NCI-H69 (cell line): ENCODE measurements at regions not wholly inside any gene's neighbourhood (a gene's known extent, or its start where the extent isn't known, plus 50 kb on each side); places are given as distances from the start of the nearest gene placed in this dataset.
"Not testable (repeated sequence)": the region's sequence is repeated elsewhere in the genome, so short reads cannot be mapped to it uniquely, and the experiment has no call there.

Experiments
- DNase-seq: peaks from one replicate; lab custom pipeline; 2025; lab: John Stamatoyannopoulos, UW

DNA sequence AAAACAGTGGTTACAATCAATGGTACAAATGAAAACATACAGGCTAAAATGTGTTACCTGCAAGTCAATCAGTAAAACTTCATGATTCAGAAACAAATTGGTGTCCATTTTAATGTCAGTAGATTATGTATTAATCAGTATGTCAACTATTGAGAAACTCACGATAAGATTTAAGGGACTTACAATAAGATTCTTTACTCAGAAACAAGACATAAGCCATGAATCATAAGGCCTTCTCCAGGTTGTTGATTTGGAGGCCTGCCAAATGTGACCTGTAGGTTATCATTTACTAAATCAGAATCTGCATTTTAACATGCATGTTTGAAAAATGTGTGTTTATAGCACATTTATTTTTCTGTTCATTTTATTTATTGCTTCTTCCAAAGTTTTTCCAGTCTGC lies 623.1 kb downstream of the CCDC85A start:
- no peak for DNase-seq

DNA sequence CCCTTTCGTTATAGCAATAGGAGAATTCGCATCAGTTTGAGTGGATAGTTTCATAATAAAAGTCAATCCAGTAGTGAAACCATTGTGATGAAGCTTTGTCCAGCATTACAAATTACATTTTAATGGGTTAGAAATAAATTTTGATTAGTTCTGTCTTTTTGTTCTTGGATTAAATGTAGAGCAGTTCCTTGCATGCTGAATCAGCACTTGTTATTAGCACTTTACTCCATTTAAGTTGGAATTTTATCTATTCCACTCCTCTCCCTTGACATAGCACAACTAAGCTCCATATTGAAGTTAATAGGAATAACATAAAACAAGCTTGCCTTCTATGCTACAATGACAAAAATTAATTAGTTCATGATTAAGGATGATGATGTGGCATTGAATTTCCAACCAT lies 624.1 kb downstream of the CCDC85A start:
- no peak for DNase-seq

DNA sequence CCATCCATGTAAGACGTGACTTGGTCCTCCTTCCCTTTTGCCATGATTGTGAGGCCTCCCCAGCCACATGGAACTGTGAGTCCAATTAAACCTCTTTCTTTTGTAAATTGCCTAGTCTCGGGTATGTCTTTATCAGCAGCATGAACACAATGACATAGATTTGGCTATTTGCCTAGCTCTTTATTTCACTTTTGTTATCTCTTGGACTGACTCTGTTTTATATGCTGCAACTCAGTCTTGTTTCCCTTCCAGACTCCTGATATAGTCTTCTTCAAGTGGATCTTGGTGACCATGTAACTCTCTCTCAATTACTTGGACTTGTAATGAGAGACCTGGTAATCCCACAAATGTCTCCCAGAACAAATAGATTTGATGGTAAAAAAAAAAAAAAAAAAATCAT lies 627.6 kb downstream of the CCDC85A start:
- no peak for DNase-seq

DNA sequence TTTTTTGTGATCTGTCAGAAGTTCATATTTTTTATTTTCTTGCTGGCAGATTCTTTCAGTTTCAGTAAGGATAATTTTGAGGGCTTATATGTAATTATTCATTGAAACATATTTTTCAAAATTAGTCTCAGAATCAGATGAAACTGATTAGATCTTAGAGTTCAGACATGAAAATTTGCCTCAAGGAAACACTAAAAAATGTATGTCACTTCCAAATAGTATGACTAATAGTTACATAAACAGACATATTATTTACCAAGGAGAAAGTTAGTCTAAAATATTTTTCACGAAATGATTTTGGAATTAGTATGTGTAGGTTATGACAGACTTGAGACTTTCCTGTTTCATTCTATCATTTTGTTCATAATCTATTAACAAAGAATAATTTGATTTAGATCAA lies 628.6 kb downstream of the CCDC85A start:
- no peak for DNase-seq

DNA sequence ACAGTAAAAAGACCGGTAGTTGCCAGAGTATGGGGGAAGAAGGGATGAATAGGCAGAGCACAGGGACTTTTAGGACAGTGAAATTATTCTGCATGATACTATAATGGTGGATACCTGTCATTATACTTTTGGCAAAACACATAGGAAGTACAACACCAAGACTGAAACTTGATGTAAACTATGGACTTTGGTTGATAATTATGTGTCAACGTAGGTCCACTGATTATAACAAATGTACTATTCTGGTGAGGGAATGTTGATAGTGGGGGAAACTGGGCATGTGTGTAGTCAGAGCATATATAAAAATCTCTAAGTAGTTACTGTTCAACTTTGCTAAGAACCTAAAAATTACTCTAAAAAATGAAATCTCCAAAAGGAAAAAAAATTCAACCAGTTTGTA lies 629.7 kb downstream of the CCDC85A start:
- DNase-seq = no peak

DNA sequence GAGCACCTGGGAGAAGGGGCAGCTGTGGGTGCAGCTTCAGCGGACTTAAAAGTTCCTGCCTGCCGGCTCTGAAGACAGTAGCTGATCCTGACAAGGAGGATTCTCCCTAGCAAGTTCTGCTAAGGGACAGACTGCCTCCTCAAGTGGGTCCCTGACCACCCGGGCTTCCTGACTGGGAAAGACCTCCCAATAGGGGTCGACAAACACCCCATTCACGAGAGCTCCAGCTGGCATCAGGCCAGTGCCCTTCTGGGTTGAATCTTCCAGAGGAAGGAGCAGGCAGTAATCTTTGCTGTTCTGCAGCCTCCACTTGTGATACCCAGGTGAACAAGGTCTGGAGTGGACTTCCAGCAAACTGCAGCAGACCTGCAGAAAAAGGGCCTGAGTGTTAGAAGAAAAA lies 632.9 kb downstream of the CCDC85A start:
- DNase-seq = no peak

DNA sequence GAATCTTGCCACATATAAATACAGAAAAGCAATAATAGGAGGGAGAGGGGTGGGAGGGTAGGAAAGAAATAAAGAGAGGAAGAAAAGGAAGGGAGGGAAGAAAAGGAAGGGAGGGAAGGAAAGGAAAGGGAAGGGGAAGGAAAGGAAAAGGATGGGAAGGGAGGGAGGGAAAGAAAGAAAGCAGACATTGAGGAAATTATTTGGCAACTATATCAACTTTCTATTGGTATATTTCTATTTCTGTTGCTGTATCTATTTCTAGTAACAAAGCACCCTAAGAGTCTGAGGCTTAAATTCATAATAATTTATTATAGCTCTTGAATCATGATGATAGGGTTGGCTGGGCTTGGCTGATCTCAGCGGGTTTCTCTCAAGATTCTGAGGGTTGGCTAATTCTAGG lies 648.0 kb downstream of the CCDC85A start:
- DNase-seq = no peak

DNA sequence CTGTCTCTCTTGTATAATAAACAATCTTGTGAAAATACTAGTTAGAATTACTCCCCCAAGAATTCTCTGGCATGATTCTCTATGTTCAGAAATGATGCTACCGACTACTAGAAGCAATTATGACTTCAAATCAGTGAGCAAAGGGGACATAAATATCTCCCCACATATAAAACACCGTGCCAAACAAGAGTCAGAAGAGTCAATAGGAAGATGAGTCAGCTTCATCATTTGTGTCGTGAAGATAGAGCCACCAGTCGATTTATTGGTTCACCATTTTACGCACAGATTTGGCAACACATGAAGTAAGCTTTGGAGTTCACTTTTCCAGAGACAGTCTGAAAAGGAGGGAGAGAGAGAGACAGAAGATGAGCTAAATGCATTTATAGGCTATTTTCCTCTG lies 650.9 kb downstream of the CCDC85A start:
- DNase-seq = no peak

DNA sequence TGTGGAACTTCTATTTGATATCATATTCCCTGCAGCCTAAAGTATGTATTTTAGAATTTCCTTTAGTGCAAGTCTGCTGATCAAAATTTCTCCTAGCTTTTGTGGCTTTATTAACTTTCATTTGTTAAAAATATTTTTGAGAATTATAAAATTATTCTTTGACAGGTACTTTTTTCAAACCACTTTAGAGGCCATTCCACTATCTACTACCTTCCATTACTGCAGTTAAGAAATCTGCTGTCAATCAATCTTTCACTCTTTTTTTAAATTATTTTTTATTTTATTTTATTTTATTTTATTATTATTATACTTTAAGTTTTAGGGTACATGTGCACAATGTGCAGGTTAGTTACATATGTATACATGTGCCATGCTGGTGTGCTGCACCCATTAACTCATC lies 656.2 kb downstream of the CCDC85A start:
- DNase-seq = not testable (repeated sequence)

DNA sequence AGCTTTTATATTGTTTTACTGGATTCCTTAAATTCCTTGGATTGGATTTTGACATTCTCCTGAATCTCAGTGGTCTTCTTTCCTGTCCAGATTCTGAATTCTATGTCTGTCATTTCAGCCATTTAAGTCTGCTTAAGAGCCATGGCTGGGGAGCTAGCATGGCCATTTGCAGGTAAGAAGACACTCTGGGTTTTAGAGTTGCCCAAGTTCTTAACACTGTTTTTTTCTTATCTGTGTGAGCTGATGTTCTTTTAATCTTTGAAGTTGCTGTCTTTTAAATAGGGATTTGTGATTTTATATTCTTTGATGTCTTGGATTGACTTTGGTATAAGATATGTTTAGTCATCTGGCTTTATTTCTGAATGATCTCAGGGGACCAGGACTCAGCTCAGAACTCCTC lies 677.2 kb downstream of the CCDC85A start:
- no peak for DNase-seq

DNA sequence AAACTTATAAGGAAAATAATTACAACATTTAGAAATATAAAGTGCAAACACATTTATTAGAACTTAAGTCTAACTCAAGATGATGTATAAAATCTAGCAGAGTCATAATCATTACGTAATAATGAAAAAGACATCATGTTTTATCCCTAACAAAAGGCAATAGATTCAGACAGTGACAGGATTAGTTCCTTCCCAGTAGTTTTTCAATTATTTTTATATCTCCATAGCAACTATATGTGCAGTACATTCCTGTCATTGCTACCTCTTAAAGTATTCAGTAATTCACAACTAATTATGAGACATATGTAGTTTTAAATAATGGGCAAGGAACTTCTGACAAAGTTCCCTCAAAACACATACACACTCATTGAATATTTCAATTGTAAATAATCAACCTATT lies 687.9 kb downstream of the CCDC85A start:
- DNase-seq = no peak

DNA sequence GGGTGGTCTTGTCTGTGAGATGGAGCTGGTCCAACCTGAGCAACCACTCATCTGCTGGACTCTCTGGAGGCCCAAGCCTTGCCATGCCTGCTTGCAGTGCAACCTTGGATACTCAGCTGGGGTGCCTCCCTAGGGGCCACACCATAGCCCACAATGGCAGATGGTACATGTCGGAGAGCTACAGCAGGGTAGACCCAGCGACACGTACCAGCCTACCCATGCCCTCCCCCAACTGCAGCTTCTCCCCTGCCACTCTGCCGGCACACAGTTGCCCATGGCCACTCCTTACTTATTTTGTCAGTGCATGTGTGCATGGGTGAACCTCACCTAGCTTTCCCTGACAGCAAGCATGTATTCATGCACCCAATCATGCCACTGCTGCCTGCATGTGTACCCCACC lies 690.9 kb downstream of the CCDC85A start:
- no peak for DNase-seq

DNA sequence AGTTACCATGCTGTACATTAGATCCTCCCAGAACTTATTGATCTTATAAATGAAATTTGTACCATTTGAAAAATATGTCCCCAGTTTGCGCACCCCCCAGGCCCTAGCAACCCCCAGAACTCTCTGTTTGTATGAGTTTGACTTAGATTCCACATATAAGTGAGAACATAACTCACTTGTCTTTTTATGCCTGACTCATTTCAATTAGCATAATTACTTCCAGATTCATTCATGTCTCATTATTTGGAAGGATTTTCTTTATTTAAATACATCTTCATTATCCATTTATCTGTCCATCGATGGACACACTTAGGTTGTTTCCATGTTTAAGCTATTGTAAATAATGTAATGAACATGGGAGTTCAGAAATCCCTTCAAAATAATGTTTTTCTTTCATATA lies 705.9 kb downstream of the CCDC85A start:
- DNase-seq = no peak

DNA sequence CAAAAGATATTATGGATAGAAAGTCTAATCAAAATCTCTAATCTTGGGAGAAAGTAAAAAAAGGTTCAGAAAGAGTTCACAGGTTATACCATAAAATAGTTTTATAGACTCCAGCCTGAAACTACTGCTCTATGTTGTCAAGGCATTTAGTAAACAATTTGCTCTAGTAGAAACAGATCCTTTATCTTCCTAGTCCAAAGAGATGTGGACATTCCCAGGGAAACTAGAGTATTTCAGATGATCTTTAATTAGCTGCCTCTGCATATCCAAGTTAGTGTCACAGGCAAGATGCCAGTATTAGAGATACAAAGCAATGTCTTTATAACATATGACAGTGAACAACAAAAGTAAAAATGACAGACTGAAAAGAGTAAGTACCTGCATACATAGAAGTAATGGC lies 708.6 kb downstream of the CCDC85A start:
- DNase-seq = no peak

DNA sequence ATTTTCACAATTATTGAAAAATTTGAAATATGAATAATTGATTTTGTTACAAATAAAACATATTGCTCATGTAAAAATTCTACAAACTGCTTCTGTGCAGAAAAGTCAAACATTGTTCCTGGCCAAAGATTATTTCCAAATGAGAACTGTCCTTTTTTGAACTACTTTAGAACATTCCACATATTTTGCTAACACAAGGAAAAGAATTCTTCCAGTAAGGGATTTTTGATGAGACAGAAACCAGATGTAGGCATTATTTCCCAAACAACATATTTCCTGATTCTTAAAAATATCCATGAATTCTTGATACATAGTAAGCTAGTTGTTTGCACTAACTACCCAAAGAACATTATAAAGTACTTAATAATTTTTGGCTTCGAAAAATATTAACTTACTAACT lies 715.2 kb downstream of the CCDC85A start:
- no peak for DNase-seq

DNA sequence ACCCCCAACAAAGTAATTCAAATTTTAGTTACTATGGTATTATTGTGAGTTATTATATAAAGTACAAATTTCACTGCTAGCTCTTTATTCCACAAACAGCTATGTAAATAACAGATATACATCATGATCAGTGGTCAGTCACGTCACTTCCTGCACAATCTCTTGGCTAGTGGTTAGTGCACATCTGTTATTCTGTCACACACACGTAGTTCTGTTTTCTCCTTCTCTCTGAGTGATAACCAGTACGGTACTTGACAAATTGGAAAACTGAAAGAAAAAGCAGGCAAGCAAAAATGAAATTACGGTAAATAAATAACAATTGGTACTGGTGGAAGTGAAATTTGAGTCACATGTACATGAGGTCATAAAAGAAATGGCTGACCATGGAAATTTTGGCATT lies 728.7 kb downstream of the CCDC85A start:
- no peak for DNase-seq

DNA sequence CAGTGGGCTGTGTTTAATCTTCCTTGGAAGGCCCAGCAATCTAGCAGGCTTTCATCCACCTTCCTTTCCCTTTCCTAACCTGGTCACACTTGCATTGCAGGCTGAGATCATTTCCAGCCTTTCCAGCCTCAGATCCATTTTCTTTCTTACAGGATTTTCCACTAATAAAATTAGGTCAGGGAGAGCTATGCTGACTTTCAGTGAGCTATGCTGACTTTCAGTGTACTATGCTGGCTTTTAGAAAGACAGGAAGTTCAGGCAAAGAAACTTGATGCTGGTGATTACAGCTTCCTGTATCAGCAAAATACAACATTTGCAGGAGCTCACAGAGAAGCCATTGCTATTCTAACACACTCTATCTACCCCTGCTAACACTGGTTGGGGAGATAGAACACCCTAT lies 735.0 kb downstream of the CCDC85A start:
- DNase-seq = no peak

DNA sequence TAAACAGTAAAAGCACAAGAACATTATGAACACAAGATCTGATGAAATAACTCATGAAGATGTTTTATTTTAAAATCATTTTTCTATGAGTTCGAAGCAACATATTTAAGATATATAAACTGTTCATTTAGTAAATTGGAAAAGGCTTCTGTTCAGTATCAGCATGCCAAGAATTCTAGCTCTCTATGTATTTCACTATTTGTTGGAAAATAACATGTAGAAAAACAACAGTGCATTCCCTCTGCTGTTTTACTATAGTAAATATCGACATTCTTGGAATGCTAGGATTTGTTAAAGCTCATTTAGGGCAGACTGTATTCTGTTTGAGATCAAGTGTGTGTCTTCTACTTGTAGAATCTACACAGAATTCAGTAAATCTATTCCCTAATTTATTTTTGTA lies 750.2 kb downstream of the CCDC85A start:
- no peak for DNase-seq

DNA sequence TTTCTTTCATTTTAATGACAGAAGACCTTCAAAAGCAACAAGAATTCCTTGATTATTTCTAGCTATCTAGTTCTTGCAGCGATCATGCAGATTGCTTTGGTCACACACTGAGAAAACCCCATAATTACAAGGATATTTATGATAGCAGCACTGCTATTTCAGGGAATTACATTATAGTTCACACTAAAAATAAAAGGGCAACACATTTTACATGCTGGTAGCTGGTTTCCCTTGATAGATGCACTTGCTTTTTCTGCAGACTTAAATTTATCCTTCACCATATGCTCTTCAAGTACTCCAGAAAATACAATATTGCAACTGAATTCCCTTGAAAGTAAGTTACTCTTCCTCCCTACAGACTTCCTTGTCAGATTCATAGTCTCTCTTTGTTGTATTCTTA lies 751.1 kb downstream of the CCDC85A start:
- no peak for DNase-seq

DNA sequence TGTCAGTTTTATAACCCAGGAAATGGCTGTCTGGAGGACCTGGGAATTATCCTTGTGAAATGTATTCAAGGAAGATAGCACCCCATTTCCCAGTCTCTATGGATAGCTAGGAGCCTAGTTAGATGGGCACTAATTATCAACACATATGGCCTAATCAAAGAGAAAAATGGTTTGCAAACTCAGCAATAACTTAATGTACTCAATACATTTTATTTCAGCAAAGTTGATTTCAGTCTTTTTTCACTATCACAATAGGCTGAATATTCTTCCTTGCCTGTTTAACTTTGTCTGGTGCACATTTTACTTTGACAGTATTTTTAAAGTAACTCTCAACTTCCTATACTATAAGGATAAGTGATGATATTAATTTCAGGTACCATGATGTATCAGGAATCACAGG lies 756.3 kb downstream of the CCDC85A start:
- DNase-seq = no peak

DNA sequence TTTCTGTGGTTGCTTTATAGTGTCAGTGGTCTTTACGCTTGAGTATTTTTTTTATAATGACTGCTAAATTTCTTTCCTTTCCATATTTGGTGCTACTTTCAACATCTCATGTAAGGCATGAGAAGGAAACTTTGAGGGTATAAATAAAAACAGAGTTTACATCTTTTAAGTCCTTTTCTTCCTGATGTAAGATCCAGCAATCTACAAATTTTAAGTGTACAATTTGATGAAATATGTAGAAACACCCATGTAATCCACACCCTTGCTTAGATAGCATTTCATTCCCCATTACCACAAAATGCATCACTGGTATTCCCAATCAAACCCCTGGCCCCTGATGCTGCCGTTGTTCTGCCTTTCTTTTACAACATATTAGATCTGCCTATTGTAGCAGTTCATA lies 769.1 kb downstream of the CCDC85A start:
- no peak for DNase-seq

DNA sequence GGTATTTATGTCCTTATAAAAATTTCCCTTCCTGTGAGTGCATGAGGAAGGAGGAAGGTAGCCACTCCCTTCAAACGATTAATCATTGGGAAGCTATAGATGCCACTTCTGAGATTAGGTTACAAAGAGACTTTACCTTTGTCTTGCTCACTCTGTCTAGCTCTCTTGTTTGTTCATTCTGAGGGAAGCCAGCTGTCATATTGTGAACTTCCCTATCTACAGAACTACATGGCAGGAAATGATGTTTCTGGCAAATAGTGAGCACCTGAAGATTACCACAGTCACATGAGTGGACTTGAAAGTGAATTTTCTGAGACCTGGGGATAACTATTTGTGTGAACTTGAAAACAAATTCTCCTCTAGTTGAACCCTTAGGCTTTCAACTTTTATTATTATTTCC lies 776.8 kb downstream of the CCDC85A start:
- DNase-seq = peak; percentile 73

DNA sequence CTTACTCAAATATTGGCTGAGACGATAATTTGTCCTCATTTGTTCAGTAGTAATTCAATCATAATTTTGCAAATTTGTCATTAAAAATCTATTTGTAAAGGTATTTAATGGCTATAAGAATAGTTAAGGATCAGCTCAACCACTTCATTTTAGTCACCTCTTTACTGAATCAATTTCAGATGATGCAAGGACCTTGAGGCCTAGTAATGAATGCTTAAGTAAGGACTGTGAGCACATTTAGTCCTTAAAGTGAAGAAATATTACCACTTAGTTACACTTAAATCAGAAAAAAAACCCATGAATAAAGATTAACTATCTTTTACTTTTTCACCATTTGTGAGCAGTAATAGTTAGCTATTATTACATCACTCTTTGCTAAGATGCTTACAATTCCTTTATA lies 778.9 kb downstream of the CCDC85A start:
- DNase-seq = no peak

DNA sequence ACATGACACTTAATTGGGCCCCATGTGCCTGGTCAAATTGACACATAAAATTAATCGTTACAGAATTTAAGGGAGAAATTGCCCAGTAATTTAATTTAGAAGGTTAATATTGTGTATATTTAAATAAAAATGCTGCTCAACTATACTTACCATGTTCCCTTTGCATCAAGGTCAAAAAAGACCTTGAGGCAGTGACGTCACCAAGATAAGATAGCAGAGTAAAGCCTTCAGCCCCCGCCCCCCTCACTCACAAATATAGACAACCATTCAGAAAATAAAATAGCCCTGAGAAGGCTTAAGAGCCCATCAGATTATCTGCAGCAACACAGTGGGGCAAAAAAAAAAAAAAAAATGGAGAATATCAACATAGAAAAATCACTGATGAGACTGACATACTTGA lies 785.7 kb downstream of the CCDC85A start:
- DNase-seq = no peak

DNA sequence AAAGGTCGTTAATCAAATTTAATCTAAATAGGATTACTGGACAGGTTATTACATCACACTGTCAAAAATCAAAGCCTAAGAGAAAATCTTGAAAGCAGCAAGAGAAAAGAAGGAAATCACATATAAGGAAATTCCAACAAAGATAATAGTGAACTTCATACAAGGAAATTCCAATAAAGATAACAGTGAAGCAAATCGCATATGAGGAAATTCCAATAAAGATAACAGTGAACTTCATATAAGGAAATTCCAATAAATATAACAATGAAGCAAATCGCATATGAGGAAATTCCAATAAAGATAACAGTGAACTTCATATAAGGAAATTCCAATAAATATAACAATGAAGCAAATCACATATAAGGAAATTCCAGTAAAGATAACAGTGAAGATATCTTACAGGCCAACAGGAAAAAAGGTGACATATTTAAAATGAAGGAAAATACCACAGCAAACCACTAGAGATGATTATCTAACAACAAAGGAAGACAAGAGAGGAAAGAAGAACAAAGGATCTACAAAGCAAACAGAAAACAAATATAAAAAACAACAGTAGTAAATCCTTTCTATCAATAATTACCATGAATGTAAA lies 787.7 kb downstream of the CCDC85A start:
- no peak for DNase-seq
